ENCODE measurements at regions not wholly inside any gene's neighbourhood (a gene's known extent, or its start where the extent isn't known, plus 50 kb on each side); places are given as distances from the start of the nearest gene placed in this dataset.

DNA sequence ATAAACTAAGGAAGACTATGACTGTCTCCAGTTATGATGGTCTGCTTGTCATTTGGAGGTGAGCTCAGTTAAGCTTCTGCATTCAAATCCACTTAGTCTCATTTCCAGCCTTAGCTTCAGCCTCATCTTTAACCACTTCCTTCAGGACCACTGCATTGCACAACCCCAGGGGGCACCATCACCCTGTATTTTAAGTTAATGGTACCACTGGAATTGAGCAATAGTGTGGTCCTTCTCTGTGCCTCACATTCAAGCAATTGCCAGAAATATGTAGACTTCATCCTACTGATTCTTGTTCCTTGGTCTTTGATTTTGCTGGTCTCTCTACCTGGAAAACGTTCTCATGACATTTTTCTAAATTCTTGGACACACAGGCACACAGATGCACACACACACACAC lies 131.5 kb upstream of the PTPN3 start:
- TF ChIP-seq POLR2A (IDR thresholded peaks at IDR 0.05): no peak
- TF ChIP-seq, protein P1, sequence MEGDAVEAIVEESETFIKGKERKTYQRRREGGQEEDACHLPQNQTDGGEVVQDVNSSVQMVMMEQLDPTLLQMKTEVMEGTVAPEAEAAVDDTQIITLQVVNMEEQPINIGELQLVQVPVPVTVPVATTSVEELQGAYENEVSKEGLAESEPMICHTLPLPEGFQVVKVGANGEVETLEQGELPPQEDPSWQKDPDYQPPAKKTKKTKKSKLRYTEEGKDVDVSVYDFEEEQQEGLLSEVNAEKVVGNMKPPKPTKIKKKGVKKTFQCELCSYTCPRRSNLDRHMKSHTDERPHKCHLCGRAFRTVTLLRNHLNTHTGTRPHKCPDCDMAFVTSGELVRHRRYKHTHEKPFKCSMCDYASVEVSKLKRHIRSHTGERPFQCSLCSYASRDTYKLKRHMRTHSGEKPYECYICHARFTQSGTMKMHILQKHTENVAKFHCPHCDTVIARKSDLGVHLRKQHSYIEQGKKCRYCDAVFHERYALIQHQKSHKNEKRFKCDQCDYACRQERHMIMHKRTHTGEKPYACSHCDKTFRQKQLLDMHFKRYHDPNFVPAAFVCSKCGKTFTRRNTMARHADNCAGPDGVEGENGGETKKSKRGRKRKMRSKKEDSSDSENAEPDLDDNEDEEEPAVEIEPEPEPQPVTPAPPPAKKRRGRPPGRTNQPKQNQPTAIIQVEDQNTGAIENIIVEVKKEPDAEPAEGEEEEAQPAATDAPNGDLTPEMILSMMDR (IDR thresholded peaks at IDR 0.05): no peak

Data from heart left ventricle (tissue), 13 donors.